Activated T-helper 1 cell treated with anti-CD3 and anti-CD28 coated beads, Interleukin-2, amount 50 U/mL, for 16 hours (primary cell): ENCODE measurements at regions not wholly inside any gene's neighbourhood (a gene's known extent, or its start where the extent isn't known, plus 50 kb on each side); places are given as distances from the start of the nearest gene placed in this dataset.
"Not testable (repeated sequence)": the region's sequence is repeated elsewhere in the genome, so short reads cannot be mapped to it uniquely, and the experiment has no call there.

Source experiments
- DNase-seq, 2 donors: peaks; one replicate each; pipeline ENCODE4 v3.0.0-alpha.2; 2020; ENCODE audit warnings: low read depth in 1 of 2, low spot score in 1 of 2

DNA sequence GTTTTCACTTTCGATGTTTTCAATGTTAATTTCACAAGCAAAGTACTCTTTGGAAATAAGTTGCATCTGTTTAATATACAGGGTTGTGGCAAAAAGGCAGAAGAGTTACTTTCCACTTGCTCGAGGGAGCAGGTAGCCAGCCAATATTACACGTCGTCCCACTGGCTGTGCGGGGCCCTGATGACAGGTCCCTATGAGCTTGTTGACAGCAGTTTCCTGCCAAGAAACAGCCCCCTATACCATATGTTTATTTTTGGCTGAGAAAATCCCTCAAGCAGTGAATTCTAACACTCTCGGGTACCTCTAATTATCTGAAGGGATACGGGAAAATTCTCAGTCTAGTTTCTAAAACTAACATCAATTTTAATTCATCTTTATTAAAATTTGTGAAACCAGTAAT is 116.8 kb upstream of the SGO1 start:
- DNase-seq = no peak

DNA sequence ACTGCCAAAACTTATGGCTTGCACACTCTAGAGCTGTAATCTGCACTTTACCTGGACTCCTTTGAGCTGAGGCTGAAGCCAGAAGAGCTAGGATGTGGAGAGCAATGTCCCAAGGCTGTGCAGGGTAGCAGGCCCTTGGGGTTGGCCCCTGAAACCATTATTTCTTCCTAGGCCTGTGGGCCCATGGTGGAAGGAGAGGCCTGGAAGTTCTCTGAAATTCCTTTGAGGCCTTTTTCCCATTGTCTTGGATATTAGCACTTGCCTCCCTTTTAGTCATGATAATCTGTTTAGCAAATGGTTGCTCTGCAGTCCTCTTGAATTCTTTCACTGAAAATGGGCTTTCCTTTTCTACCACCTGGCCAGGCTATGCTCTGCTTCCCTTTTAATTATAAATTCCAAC is 102.0 kb upstream of the SGO1 start:
- DNase-seq = no peak

DNA sequence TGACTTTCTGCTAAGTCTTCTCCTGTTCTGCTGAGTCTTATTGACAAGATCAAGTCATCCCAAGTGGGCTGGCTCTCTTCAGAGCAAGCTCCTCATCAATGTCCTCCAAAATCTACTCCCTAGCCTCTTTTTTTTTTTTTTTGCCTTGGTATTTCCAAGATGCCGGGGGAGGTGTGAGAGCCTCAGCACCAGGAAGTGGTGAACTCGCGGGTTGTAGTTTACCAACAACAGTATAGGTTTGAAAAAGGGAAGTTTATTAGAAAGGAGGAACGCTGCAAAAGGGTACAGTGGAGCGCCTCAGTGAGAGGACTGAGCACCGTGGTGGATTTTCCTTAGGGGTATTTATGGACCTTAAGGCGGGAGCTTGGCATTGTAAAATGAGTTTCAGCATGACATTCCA is 94.3 kb upstream of the SGO1 start:
- DNase-seq = no peak

DNA sequence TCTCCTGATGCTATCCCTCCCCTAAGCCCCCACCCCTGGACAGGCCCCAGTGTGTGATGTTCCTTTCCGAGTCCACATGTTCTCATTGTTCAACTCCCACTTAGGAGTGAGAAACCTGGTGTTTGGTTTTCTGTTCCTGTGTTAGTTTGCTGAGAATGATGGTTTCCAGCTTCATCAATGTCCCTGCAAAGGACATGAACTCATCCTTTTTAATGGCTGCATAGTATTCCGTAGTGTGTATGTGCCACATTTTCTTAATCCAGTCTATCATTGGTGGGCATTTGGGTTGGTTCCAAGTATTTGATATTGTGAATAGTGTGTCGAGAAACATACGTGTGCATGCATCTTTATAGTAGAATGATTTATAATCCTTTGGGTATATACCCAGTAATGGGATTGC is 80.0 kb upstream of the SGO1 start:
- DNase-seq = not testable (repeated sequence)

DNA sequence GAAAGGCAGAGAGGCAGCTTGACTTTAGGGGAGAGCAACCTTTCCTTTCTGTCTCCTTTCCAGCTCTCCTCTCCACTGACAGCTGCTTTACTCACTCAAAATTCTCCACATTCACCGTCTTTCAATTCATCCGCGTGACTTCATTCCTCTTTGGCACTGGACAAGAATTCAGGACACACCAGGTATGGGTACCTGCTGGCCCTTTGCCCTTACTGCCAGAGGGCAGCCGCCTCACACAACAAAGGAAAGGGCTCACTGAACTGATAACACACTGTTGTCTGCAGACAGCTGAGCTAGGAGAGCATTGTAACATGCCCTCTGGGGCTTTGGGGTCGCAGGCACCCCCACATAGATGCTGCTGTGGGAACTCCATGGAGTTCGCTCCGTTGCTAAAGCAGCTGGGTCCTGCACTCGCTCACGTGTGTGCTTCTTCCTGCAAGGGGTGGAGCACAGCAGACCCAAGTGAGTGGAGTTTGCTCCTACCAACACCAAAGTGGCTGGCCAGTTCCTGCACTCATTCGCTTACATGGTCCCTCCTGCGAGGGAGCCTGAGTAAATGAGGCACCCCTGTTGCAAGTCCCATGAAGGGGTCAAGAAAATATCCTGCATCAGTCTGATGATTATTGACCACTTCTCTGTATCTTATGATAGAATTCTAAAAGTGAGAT is 79.0 kb upstream of the SGO1 start:
- no peak for DNase-seq

DNA sequence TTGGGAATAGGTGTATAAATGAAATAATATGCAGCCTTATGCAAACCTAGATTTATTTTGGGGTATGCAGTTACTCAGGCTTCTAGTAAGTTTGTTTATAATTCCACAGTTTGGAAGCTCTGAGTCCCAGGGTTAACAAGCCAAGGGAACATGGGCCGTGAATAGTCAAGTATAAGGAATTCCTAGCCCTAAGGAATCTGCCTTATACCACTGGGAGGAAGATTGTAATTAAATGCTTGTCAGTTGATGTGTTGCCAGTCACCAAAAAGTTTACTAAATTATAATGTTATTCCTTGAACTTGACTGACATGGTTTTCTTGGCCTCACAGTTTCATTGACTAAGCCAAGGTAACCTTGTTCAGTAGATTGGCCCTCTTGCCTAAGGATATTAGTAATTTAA is 72.4 kb upstream of the SGO1 start:
- no peak for DNase-seq

DNA sequence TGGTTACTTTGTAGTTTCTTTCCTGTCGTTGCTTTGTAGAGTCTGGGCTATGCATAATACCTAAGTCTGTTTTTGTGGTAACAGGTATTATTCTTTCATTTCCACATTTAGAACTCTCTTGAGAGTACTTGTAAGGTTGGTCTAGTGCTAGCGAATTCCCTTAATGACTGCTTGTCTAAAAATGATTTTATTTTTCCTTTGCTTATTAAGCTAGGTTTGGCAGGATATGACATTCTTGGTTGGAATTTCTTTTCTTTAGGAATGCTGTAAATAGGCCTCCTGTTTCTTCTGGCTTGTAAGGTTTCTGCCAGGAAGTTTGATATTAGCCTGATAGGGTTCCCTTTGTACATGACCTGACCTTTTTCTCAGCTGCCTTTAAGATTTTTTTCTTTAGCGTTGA is 70.1 kb upstream of the SGO1 start:
- no peak for DNase-seq

DNA sequence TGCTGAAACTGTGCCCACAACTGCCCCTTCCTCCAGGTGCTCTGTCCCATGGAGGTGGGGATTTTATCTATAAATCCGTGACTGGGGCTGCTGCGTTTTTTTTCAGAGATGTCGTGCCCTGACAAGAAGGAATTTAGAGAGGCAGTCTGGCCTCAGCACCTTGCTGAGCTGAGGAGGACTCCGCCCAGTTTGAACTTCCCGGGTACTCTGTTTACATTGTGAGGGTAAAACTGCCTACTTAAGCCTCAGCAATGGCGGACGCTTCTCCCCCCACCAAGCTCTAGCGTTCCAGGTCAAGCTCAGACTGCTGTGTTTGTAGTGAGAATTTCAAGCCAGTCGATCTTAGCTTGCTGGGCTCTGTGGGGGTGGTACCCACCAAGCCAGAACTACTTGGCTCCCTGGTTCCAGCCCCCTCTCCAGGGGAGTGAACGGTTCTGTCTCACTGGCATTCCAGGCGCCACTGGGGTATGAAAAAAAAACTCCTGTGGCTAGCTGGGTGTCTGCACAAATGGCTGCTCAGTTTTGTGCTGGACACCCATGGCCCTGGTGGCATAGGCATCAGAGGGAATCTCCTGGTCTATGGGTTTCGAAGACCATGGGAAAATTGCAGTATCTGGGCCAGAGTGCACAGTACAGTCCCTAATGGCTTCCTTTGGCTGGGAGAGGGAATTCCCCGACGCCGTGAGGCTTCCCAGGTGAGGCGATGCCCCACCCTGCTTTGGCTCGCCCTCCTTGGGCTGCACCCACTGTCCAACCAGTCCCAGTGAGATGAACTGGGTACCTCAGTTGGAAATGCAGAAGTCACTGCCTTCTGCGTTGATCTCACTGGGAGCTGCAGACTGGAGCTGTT is 68.5 kb upstream of the SGO1 start:
- DNase-seq = no peak

DNA sequence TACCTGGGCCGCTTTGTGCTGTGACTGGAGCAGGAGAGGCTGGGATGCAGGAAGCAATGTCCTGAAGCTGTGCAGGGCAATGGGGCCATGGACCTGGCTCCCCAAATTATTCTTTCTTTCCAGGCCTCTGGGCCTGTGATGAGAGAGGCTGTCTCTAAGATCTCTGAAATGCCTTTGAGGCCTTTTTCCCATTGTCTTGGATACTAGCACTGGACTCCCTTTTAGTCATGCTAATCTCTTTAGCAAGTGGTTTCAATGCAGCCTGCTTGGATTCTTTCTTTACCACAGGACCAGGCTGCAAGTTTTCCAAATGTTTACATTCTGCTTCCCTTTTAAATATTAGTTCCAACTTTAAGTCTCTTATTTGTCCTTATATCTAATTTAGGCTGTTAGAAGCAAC is 64.8 kb upstream of the SGO1 start:
- DNase-seq = no peak

DNA sequence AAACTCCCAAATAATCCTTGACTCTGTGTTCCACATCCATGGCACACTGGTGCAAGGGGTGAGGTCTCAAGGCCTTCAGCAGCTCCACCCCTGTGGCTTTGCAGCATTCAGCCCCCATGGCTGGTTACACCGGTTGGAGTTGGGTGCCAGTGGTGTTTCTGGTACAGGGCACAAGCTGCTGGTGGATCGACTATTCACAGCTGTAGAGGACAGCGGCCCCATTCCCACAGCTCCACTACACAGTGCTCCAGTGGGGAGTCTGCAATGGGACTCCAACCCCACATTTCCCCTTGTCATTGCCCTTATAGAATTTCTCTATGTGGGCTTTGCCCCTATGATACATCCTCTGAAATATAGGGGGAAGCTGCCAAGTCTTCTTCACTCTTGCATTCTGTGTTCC is 64.3 kb upstream of the SGO1 start:
- DNase-seq = no peak

DNA sequence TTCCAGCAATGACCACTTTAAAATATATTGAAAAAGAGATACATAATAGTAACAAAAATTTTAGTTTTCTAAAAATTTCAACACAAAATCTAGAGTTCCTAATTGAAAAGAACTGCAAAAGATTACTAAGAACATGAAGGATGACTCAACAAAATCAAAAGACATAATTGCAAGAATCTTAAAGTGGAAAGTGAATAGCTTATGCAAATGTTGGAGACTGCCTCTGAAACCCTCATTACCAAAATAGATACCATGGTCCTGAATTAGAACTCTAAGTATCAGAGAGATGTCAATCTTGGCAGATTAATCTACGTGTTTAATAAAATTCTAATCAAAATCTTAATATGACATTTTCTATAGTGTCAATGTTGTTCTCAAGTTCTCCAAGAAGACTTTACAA is 60.7 kb upstream of the SGO1 start:
- no peak for DNase-seq

DNA sequence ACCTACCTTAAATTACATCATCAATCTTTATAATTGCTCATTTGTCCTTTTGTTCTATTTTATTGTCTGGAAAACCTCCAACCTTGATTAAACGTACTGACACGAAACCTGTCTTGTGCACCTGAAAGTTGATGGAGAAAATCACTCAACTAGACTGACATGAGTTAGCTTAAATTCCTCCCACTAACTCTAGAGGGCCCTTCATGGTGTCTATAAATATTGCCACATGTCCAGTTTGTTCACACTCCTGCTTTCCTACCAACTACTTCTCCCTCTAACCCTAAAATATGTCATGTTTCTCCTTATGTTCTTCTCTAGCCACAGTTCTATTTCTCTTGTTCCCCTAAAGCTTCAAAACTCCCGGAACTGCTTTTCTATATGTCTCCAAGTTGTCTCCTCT is 59.8 kb upstream of the SGO1 start:
- DNase-seq = no peak

DNA sequence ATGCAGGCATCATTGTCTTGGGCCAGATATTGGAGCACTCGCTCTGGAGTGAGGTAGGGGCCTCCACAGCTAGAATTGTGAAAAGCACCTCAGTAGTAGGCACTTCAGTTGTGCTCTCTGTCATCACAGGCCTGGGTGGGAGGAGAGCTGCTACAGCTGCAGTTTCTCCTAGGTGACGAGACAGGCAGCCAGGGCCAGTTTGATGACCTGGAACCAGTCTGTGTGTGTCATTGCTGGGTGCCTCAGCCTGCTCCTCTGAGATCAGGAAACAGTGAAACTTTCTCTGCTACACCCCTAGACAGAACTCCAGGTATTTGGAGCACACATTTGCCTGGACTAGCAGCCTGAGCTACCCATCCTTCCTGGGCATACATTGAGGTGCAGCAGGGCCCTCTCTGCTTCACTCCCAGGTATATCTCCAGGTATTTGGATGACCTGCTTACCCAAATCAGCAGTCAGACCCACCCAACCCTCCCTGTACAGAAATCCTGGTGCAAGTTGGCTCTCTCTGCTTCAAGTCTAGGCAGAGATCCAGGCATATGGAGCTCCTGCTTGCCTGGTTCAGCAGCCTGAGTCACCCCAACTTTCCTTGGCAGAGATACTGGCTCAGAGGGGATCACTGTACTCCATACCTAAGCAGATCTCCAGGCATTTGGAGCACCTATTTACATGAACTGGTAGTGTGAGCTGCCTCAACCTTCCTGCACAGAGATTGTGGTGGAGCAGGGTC is 54.3 kb upstream of the SGO1 start:
- DNase-seq = no peak

DNA sequence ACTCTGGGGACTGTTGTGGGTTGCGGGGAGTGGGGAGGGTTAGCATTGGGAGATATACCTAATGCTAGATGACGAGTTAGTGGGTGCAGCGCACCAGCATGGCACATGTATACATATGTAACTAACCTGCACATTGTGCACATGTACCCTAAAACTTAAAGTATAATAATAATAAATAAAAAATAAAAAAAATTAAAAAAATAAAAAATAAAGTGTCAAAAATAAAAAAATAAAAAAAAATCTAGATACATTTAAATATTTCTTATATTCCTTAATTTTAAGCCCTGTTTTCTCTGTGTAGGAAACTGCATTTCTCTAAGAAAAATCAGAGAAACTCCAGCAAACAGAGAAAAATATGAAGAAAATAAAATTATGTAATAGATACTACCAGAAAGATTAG is 52.2 kb upstream of the SGO1 start:
- DNase-seq = not testable (repeated sequence)

DNA sequence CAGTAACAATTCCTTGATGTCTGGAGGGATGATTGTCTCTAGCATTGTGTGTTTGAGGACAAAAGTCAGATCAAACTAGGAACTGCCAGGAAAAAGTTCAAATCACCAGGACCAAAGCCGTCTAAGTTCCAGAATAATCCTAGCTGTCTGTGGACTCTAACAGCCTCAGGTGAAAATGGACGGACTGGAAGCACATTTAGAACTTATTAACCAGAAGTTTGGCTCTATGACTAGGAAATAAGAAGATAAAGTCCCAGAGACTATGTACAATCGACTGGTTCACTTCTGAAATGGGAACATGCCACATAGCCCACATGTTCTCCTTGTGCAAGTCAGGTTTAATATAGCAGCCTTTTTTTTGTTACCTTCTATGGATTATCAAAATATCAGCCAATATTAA is 50.6 kb upstream of the SGO1 start:
- DNase-seq = no peak
